ENCODE measurements at regions not wholly inside any gene's neighbourhood (a gene's known extent, or its start where the extent isn't known, plus 50 kb on each side); places are given as distances from the start of the nearest gene placed in this dataset.

GRCh38 chr21:41589131-41589530, 81.2 kb upstream of the TMPRSS2 start:
- TF ChIP-seq CTCF (CRISPR knock-in tag; IDR thresholded peaks at IDR 0.05) (peak; percentile 34), ELF4 (CRISPR knock-in tag; IDR thresholded peaks at IDR 0.05; ENCODE audit: borderline replicate concordance) (no peak), ATF3 (CRISPR knock-in tag; IDR thresholded peaks at IDR 0.05) (no peak), FLYWCH1 (CRISPR knock-in tag; IDR thresholded peaks at IDR 0.05) (no peak), BRCA1 (CRISPR knock-in tag; IDR thresholded peaks at IDR 0.05) (no peak), ZFP62 (CRISPR knock-in tag; IDR thresholded peaks at IDR 0.05) (no peak), SNAPC5 (CRISPR knock-in tag; IDR thresholded peaks at IDR 0.05; ENCODE audit: borderline replicate concordance) (no peak), POLR2A (IDR thresholded peaks at IDR 0.05; ENCODE audit: insufficient read depth in 1 of 2, low read depth in 2 of 2, low read length in 2 of 2) (no peak), MYC (CRISPR knock-in tag; IDR thresholded peaks at IDR 0.05; ENCODE audit: borderline replicate concordance) (no peak)

Measured in HepG2 (cell line).